GM21529 (cell line): ENCODE measurements at regions not wholly inside any gene's neighbourhood (a gene's known extent, or its start where the extent isn't known, plus 50 kb on each side); places are given as distances from the start of the nearest gene placed in this dataset.
"Not testable (repeated sequence)": the region's sequence is repeated elsewhere in the genome, so short reads cannot be mapped to it uniquely, and the experiment has no call there.

ENCODE experiments used
- ATAC-seq: cut with Tn5 transposase; IDR thresholded peaks from one replicate; pipeline ENCODE4 v1.9.1; 2021; ENCODE audit not compliant: unreplicated experiment

- no peak for ATAC-seq
Measured at GRCh38 chr2:47964277-47964676, 58.0 kb upstream of the FBXO11 start.

DNA sequence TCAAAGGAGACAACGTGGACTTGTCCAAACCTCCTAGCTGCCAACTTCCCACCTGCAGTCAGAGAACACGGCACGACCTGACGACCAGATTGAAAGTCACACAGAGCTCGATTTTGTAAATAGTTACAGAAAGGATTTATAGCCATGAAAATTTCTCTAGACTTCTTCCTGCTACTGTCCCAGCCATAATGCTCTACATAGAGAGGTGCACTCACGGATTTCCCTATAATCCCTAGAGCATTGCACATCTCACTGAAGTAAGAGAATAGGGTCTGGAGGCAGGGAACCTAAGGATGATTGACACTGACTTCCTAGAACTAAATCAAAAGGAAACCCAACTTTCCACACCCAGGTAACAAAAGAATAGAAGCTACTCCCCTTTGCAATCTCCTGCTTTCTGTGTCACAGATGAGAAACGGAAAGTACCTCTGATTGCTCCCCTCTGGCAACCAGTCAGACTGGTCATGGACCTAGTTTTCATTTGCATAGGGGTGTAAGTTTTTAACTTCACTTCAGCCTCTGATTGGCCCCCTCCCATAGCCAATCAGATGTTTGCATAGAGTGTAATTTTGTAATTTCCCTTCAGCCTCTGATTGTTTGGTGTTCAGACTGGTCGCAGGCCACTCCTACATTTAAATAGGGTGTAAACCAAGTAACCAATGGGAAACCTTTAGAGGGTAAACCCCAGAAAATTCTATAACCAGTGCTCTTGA is 58.6 kb upstream of the FBXO11 start:
- no peak for ATAC-seq

DNA sequence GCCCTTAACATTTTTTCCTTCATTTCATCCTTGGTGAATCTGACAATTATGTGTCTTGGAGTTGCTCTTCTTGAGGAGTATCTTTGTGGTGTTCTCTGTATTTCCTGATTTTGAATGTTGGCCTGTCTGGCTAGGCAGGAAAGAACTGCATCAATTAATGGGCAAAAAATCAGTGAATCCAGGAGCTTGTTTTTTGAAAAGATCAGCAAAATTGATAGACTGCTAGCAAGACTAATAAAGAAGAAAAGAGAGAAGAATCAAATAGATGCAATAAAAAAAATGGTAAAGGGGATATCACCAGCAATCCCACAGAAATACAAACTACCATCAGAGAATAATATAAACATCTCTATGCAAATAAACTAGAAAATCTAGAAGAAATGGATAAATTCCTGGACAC is 70.4 kb upstream of the FBXO11 start:
- ATAC-seq, result not testable (repeated sequence)

- no peak for ATAC-seq
Measured at GRCh38 chr2:47984041-47984440, 77.7 kb upstream of the FBXO11 start.

GRCh38 chr2:47990503-47990902 is 84.2 kb upstream of the FBXO11 start:
- ATAC-seq, result no peak

GRCh38 chr2:47992671-47993070 is 86.4 kb upstream of the FBXO11 start:
- ATAC-seq, result no peak

- ATAC-seq, result no peak
Measured at GRCh38 chr2:47996808-47997207, 90.5 kb upstream of the FBXO11 start.

DNA sequence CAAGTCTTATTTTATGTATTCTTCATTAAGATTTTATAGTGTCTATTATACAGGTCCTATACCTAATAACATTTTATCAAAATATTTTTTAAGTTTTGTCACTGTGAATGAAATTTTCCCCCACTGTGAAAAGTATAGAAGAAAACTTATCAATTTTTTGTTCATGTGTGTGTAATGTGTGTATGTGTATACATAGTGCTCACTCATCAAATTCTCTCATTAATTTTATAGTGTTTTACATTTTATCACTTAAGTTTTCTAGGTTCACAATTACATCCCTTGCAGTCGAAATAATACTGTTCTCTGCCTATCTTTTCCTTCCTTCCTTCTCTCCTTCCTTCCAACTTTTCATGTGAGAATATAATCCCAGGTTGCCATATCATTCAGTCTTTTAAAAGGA is 93.2 kb upstream of the FBXO11 start:
- ATAC-seq, result no peak

DNA sequence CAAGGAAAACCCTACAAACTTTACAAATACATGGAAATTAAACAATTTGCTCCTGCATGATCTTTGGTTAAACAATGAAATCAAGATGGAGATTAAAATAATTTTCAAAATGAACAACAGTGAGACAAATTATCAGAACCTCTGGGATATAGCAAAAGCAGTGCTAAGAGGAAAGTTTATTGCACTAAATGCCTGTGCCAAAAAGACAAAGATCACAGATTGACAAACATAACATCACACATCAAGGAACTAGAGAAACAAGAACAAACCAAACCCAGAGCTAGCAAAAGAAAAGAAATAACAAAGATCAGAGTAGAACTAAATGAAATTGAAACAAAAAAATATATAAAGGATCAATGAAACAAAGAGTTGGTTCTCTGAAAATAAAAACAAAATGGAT is 95.2 kb upstream of the FBXO11 start:
- ATAC-seq, result no peak

GRCh38 chr2:48006094-48006493 is 99.8 kb upstream of the FBXO11 start:
- ATAC-seq, result no peak

GRCh38 chr2:48007699-48008268 is 101.5 kb upstream of the FBXO11 start:
- ATAC-seq, result no peak

- ATAC-seq, result no peak
Measured at GRCh38 chr2:48009256-48009655, 103.0 kb upstream of the FBXO11 start.

DNA sequence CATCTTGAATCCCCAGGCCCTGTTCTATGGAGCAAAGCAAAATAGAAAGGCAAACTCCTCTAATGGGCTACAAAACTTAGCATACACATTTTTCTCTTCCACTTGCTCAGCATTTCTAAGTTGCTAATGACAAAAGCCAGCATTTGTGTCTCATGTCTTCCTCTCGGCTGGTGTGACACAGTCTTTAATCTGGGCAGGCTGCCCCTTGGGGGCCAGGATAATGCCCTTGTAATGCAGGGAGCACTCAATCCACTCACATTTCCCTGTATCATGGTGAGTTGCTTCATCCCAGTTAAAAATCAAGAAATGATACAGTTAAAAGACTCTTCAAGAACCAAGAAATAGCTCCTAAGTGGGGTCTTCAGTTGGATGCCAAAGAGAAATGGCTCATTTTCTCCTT is 109.1 kb upstream of the FBXO11 start:
- no peak for ATAC-seq

DNA sequence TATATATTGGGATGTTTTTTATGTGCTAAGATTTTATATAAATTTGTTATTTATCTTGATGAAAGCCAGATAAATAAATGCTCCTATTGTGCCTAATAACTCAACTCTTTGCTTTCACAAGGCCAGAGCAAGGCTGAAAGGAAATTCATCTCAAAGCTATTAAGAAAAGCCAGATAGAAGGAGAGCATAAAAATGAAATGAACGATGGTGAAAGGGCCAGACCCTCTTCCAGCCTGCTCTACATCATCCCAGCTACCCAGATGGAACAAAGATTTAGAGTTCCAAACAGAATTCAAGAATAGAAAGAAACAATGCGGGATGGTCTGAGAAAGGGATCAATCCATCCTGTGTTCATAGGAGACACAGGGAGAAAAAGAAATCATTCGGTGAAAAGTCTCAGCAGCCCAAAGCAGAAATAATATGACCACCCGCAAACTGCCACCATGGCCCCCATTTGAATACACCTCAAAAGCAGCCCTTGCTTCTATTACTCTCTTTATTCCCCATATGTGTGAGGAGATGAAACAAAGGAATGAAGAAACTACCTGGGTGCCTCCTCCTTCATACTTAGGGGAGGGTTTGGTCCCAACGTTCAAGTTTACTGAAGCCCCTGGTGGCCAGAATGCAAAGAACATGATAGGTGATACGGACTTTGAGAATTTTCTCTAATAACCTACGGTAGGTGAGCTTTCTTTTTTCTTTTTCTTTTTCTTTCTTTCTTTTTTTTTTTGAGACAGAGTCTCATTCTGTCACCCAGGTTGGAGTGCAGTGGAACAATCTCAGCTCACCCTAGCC is 110.1 kb upstream of the FBXO11 start:
- no peak for ATAC-seq

DNA sequence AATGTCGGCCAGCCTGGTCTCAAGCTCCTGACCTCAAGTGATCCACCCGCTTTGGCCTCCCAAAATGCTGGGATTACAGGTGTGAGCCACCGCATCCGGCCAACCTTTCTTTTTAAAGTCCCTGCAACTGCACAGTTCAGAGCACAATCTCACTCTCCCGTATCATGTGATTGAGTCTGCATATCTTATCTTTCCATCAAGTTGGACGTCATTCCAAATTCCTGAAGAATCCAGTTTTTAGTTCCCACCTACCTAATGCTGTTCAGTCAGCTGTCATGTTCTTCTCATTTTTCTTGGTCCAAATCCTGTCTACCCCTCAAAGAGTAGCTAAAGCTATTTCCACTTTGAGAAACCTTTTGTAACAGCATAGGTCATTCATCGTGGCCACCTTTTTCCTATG is 110.8 kb upstream of the FBXO11 start:
- no peak for ATAC-seq

DNA sequence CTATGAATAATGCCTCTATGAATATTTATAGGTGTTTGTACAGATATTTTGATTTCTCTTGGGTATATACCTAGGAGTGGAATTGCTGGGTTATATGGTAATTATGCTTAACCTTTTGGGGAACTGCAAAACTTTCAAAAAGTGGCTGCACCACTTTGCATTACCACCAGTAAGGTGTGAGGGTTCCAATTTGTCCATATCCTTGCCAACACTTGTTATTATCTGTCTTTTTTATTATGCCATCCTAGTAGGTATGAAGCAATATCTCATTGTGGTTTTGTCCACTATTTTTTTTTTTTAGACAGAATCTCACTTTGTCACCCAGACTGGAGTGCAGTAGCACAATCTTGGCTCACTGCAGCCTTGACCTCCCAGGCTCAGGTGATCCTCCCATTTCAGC is 112.2 kb upstream of the FBXO11 start:
- no peak for ATAC-seq

DNA sequence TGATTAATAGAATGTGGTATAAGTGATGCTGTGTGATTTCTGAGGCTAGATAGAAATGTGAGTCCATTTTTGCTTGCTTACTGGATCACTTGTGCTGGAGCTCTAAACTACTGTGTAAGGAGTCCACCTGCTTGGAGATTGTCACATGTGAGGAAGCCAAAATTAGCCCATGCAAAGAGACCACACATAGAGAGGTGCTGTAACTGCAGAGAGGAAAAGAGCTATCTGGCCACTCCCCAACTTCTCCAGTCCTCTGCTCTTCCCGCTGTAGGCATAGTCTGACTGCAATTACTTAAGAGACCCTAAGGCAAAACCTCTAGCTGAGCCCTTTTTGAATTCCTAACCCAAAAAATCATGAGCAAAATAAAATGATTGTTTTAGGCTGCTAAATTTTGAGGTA is 120.6 kb upstream of the FBXO11 start:
- no peak for ATAC-seq

DNA sequence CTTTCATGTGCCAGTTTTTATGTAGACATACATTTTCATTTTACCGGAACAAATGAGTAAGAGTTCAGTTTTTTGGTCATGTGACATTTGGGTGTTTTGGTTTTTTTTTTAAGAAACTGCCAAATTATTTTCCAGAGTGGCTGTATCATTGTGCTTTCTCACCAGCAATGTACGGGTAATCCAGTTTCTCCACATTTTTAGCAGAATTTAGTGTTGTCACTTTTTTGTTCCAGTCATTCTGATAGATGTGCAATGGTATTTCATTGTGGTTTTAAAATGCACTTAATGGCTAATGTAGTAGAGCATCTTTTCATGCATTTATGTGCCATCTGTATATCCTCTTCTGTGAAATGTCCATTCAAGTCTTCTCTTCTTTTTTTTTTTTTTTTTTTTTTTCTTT is 126.5 kb upstream of the FBXO11 start:
- ATAC-seq, result no peak

- ATAC-seq, result no peak
Measured at GRCh38 chr2:48034295-48034694, 128.0 kb upstream of the FBXO11 start.

DNA sequence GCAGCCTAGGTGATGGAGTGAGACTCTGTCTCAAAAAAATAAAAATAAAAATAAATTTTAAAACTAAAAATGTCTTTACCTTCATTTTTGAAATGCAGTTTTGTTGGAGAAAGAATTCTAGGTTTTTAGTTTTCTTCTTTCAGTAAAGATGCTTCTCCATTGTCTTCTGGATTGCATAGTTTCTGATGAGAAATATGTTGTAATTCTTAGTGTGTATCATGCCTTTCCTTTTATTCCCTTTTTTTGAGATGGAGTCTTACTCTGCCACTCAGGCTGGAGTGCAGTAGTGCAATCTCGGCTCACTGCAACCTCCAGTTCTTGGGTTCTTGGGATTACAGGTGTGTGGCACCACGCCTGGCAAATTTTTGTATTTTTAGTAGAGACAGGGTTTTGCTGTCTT is 130.0 kb upstream of the FBXO11 start:
- no peak for ATAC-seq

DNA sequence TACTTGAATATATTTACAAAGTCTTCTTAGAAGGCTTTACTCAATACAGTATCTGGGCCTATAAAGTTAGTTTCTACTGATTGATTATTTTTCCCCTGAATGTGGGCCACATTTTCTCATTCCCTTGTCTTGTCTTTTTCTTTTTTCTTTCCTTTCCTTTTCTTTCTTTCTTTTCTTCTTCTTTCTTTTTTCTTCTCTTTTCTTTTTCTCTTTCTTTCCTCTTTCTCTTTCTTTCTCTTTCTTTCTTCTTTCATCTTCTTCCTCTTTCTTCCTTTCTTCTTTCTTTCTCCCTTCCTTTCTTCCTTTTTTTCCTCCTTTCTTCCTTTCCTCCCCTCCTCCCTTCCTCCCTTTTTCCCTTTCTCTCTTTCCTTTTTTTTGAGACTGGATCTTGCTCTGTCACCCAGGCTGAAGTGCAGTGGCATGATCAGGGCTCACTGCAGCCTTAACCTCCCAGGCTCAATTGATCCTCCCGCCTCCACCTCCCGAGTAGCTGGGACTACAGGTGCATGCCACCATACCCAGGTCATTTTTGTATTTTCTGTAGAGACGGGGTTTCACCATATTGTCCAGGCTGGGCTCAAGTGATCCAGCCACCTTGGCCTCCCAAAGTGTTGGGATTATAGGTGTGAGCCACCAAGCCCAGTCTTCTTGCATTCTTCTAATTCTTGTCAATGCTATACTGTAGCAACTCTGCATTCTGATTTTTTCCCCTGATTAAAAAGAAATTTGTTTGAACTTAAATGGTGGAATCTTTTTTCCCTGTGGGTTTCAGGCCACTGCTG is 133.1 kb upstream of the FBXO11 start:
- no peak for ATAC-seq
